Trophoblast cell (in vitro differentiated cells and primary cell): ENCODE measurements at regions not wholly inside any gene's neighbourhood (a gene's known extent, or its start where the extent isn't known, plus 50 kb on each side); places are given as distances from the start of the nearest gene placed in this dataset.
"Not testable (repeated sequence)": the region's sequence is repeated elsewhere in the genome, so short reads cannot be mapped to it uniquely, and the experiment has no call there.

Source experiments
- DNase-seq, 2 donors: peaks; one replicate each; pipeline ENCODE4 v3.0.0-alpha.2; 2016
- H2AFZ ChIP-seq: 2 replicates; pipeline ENCODE4 v1.6.1; 2013; ENCODE audit warnings: low read length, moderate library complexity, mild to moderate bottlenecking; ENCODE audit not compliant: insufficient read depth, poor library complexity
- H2AK5ac ChIP-seq: 2 replicates; pipeline ENCODE4 v1.6.1; 2013; ENCODE audit warnings: mild to moderate bottlenecking, low read length
- H2BK120ac ChIP-seq: 2 replicates; pipeline ENCODE4 v1.6.1; 2013; ENCODE audit warnings: low read length, mild to moderate bottlenecking, moderate library complexity; ENCODE audit not compliant: insufficient read depth, poor library complexity
- H2BK12ac ChIP-seq: 2 replicates; pipeline ENCODE4 v1.6.1; 2013; ENCODE audit warnings: mild to moderate bottlenecking, low read length, moderate library complexity
- H2BK5ac ChIP-seq: 2 replicates; pipeline ENCODE4 v1.6.1; 2013; ENCODE audit warnings: low read length, low read depth, moderate library complexity, mild to moderate bottlenecking; ENCODE audit not compliant: poor library complexity
- H3K14ac ChIP-seq: 2 replicates; pipeline ENCODE4 v1.6.1; 2013; ENCODE audit warnings: mild to moderate bottlenecking, low read length
- H3K18ac ChIP-seq: 2 replicates; pipeline ENCODE4 v1.6.1; 2013; ENCODE audit warnings: mild to moderate bottlenecking, low read length
- H3K23ac ChIP-seq: 2 replicates; pipeline ENCODE4 v1.6.1; 2013; ENCODE audit warnings: low read length
- H3K27ac ChIP-seq: 2 replicates; pipeline ENCODE4 v1.5.1; 2013; ENCODE audit warnings: low read depth, mild to moderate bottlenecking, inconsistent platforms, low read length, moderate library complexity
- H3K27me3 ChIP-seq: 2 replicates; pipeline ENCODE4 v1.6.1; 2013; ENCODE audit warnings: inconsistent platforms, mild to moderate bottlenecking, low read length, moderate library complexity; ENCODE audit not compliant: insufficient read depth
- H3K36me3 ChIP-seq, 2 experiments: 1 replicate in 1 of 2; 2 replicates in 1 of 2; pipeline ENCODE4 v1.6.1; 2013; ENCODE audit warnings: low read length in 2 of 2, mild to moderate bottlenecking in 2 of 2, moderate library complexity in 1 of 2; ENCODE audit not compliant: insufficient read depth in 2 of 2, control insufficient read depth in 1 of 2
- H3K4ac ChIP-seq: 2 replicates; pipeline ENCODE4 v1.6.1; 2013; ENCODE audit warnings: low read depth, mild to moderate bottlenecking, low read length, moderate library complexity
- H3K4me1 ChIP-seq, 2 experiments: 1 replicate in 1 of 2; 2 replicates in 1 of 2; pipeline ENCODE4 v1.6.1; 2013; ENCODE audit warnings: low read length in 2 of 2, mild to moderate bottlenecking in 2 of 2, moderate library complexity in 1 of 2; ENCODE audit not compliant: insufficient read depth in 2 of 2, control insufficient read depth in 1 of 2
- H3K4me2 ChIP-seq: 2 replicates; pipeline ENCODE4 v1.6.1; 2013; ENCODE audit warnings: inconsistent platforms, mild to moderate bottlenecking, low read length, moderate library complexity
- H3K4me3 ChIP-seq: 2 replicates; pipeline ENCODE4 v1.5.1; 2013; ENCODE audit warnings: mild to moderate bottlenecking, low read depth, low read length, inconsistent platforms
- H3K79me1 ChIP-seq: one replicate; pipeline ENCODE4 v1.6.1; 2013; ENCODE audit warnings: low read length
- H3K79me2 ChIP-seq: 2 replicates; pipeline ENCODE4 v1.6.1; 2013; ENCODE audit warnings: low read length, mild to moderate bottlenecking; ENCODE audit not compliant: control insufficient read depth, insufficient read depth, poor library complexity
- H3K9ac ChIP-seq: 2 replicates; pipeline ENCODE4 v1.6.1; 2013; ENCODE audit warnings: mild to moderate bottlenecking, low read length
- H3K9me3 ChIP-seq: 2 replicates; pipeline ENCODE4 v1.6.1; 2013; ENCODE audit warnings: low read depth, mild to moderate bottlenecking, control low read depth, inconsistent platforms, low read length; ENCODE audit not compliant: insufficient read depth
- H4K12ac ChIP-seq: 2 replicates; pipeline ENCODE4 v1.6.1; 2013; ENCODE audit warnings: low read depth, mild to moderate bottlenecking, low read length, moderate library complexity
- H4K8ac ChIP-seq: 2 replicates; pipeline ENCODE4 v1.6.1; 2013; ENCODE audit warnings: low read depth, mild to moderate bottlenecking, low read length, moderate library complexity
- H4K91ac ChIP-seq: one replicate; pipeline ENCODE4 v1.6.1; 2013; ENCODE audit warnings: low read depth, mild to moderate bottlenecking, low read length, moderate library complexity
- WGBS: extraction: QIAGEN DNeasy Blood & Tissue Kit; methylation state at CpG from one replicate; pipeline ENCODE4 v1.1.7; 2013; ENCODE audit warnings: missing lambda C conversion rate; ENCODE audit not compliant: insufficient read length, insufficient coverage; ENCODE audit errors: extremely low coverage; 5-methylcytosine and 5-hydroxymethylcytosine counted together

- no peak overlapping the region for H3K14ac ChIP-seq
- H2BK12ac ChIP-seq = no peak overlapping the region
- no peak overlapping the region for H4K8ac ChIP-seq
- H2AFZ ChIP-seq = no peak overlapping the region
- H2BK120ac ChIP-seq = no peak overlapping the region
- no peak overlapping the region for H3K27ac ChIP-seq
- H2AK5ac ChIP-seq = no peak overlapping the region
- no peaks in the 10 kb centered on the region for H3K4me1 ChIP-seq
- H3K79me2 ChIP-seq = no peaks in the 10 kb centered on the region
- no peaks in the 10 kb centered on the region for H3K36me3 ChIP-seq
- no peak overlapping the region for H3K9ac ChIP-seq
- H3K9me3 ChIP-seq = no peaks in the 10 kb centered on the region
- H3K18ac ChIP-seq = no peak overlapping the region
- H3K4me3 ChIP-seq = no peak overlapping the region
- no peak overlapping the region for H3K23ac ChIP-seq
- no CpG with 5 or more reads among the region's 5 CpGs for WGBS
- H4K91ac ChIP-seq = no peak overlapping the region
- no peak overlapping the region for H3K4me2 ChIP-seq
- no peaks in the 10 kb centered on the region for H3K27me3 ChIP-seq
- no peak overlapping the region for H2BK5ac ChIP-seq
- no peaks in the 10 kb centered on the region for H3K79me1 ChIP-seq
- DNase-seq = no peak
- H3K4ac ChIP-seq = no peak overlapping the region
- H4K12ac ChIP-seq = no peak overlapping the region
Observed at GRCh38 chr12:91455321-91455720, 272.7 kb upstream of the DCN start.

GRCh38 chr12:91454179-91454578 is 271.6 kb upstream of the DCN start:
- Histone ChIP-seq H2BK5ac (no peak overlapping the region), H3K36me3 (no peaks in the 10 kb centered on the region), H3K4me3 (no peak overlapping the region), H3K14ac (no peak overlapping the region), H3K27ac (no peak overlapping the region), H3K4ac (no peak overlapping the region), H3K9ac (no peak overlapping the region), H2AK5ac (no peak overlapping the region), H3K9me3 (no peaks in the 10 kb centered on the region), H3K23ac (no peak overlapping the region), H3K79me2 (no peaks in the 10 kb centered on the region), H3K4me2 (no peak overlapping the region), H2AFZ (no peak overlapping the region), H2BK12ac (no peak overlapping the region), H4K8ac (no peak overlapping the region), H3K27me3 (no peaks in the 10 kb centered on the region), H3K4me1 (no peaks in the 10 kb centered on the region), H3K18ac (no peak overlapping the region), H4K91ac (no peak overlapping the region), H4K12ac (no peak overlapping the region), H2BK120ac (no peak overlapping the region), H3K79me1 (no peaks in the 10 kb centered on the region)
- WGBS = no CpG with 5 or more reads among the region's 2 CpGs
- DNase-seq = no peak

- H3K4me1 ChIP-seq, H3K4ac ChIP-seq, H3K14ac ChIP-seq, H2BK120ac ChIP-seq, H3K79me1 ChIP-seq, H3K36me3 ChIP-seq, H4K8ac ChIP-seq, H2BK5ac ChIP-seq, H4K12ac ChIP-seq, H3K9me3 ChIP-seq, H3K27me3 ChIP-seq, H2BK12ac ChIP-seq, H3K23ac ChIP-seq, H3K9ac ChIP-seq, DNase-seq, H3K27ac ChIP-seq, H2AK5ac ChIP-seq, H3K18ac ChIP-seq, H3K4me2 ChIP-seq, H2AFZ ChIP-seq, H3K4me3 ChIP-seq, H3K79me2 ChIP-seq, H4K91ac ChIP-seq: not testable (repeated sequence)
- no CpG with 5 or more reads among the region's 2 CpGs for WGBS
Observed at GRCh38 chr12:91452464-91452863, 269.8 kb upstream of the DCN start.

GRCh38 chr12:91441993-91442952 is 259.7 kb upstream of the DCN start:
- Histone ChIP-seq H2AK5ac (no peak overlapping the region), H4K12ac (no peak overlapping the region), H3K79me1 (no peaks in the 10 kb centered on the region), H3K4me1 (no peaks in the 10 kb centered on the region), H3K9me3 (no peaks in the 10 kb centered on the region), H3K4ac (no peak overlapping the region), H3K27ac (no peak overlapping the region), H4K91ac (no peak overlapping the region), H3K4me3 (no peak overlapping the region), H2BK5ac (no peak overlapping the region), H3K9ac (no peak overlapping the region), H4K8ac (no peak overlapping the region), H2BK120ac (no peak overlapping the region), H3K27me3 (no peaks in the 10 kb centered on the region), H3K4me2 (no peak overlapping the region), H2BK12ac (no peak overlapping the region), H2AFZ (no peak overlapping the region), H3K79me2 (no peaks in the 10 kb centered on the region), H3K36me3 (no peaks in the 10 kb centered on the region), H3K18ac (no peak overlapping the region), H3K14ac (no peak overlapping the region), H3K23ac (no peak overlapping the region)
- DNase-seq = no peak
- WGBS = no CpG with 5 or more reads among the region's 3 CpGs
